ENCODE measurements at regions not wholly inside any gene's neighbourhood (a gene's known extent, or its start where the extent isn't known, plus 50 kb on each side); places are given as distances from the start of the nearest gene placed in this dataset.

DNA sequence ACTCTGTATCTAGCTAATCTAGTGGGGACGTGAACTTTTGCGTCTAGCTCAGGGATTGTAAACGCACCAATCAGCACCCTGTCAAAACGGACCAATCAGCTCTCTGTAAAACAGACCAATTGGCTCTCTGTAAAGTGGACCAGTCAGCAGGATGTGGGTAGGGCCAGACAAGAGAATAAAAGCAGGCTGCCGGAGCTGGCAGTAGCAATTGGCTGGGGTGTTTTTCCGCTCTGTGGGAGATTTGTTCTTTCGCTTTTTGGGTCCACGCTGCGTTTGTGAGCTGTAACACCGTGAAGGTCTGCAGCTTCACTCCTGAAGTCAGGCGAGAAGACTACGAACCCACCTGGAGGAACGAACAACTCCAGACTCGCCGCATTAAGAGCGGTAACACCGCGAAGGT, 76.5 kb downstream of the SPRING1 start:
- Histone ChIP-seq H2BK20ac (ENCODE audit: low read length) (no peak overlapping the region), H2BK5ac (ENCODE audit: low read depth, low read length) (no peak overlapping the region), H3K79me1 (ENCODE audit: low read depth, low read length) (no peaks in the 10 kb centered on the region), H3K14ac (ENCODE audit: insufficient read length) (no peak overlapping the region), H3K56ac (replicated peaks; ENCODE audit: insufficient read length, low read depth, low read length) (no peak overlapping the region), H2AFZ (ENCODE audit: low read length) (no peak overlapping the region), H4K20me1 (replicated peaks in 1 of 2; ENCODE audit: control insufficient read depth in 1 of 2, insufficient read depth in 2 of 2, low read length in 2 of 2) (no peaks in the 10 kb centered on the region), H3K27ac (ENCODE audit: low read depth, low read length) (no peak overlapping the region), H2BK15ac (ENCODE audit: low read length) (no peak overlapping the region), H3K4me2 (ENCODE audit: insufficient read depth in 1 of 2, low read depth in 2 of 2, low read length in 2 of 2) (no peak overlapping the region), H3K23me2 (ENCODE audit: low read depth, low read length) (no peaks in the 10 kb centered on the region), H2BK120ac (replicated peaks; ENCODE audit: low read depth, low read length) (no peak overlapping the region), H3K18ac (ENCODE audit: extremely low read depth, low read length) (no peak overlapping the region), H3K4me3 (ENCODE audit: extremely low read depth in 1 of 4, insufficient read depth in 2 of 4, low read depth in 3 of 4, low read length in 4 of 4) (no peak overlapping the region; a peak in 1 of 8 replicates), H3K4ac (replicated peaks; ENCODE audit: insufficient read length, low read depth, low read length) (no peak overlapping the region), H3K27me3 (replicated peaks in 1 of 4; ENCODE audit: control insufficient read depth in 3 of 4, extremely low read depth in 1 of 4, insufficient read depth in 3 of 4, low read length in 3 of 4) (no peaks in the 10 kb centered on the region), H3K36me3 (ENCODE audit: control insufficient read depth in 2 of 4, insufficient read depth in 4 of 4, low read length in 3 of 4) (no peaks in the 10 kb centered on the region), H4K91ac (replicated peaks; ENCODE audit: insufficient read length, low read length) (no peak overlapping the region), H3K79me2 (ENCODE audit: control insufficient read depth in 1 of 2, insufficient read depth in 2 of 2, low read length in 2 of 2) (no peaks in the 10 kb centered on the region), H2BK12ac (ENCODE audit: low read depth, low read length) (no peak overlapping the region), H3K4me1 (replicated peaks in 1 of 4; ENCODE audit: control insufficient read depth in 3 of 4, insufficient read depth in 4 of 4, low read length in 3 of 4) (peaks cover 5 to 12% (median 10%) of the 10 kb centered on the region in 4 experiments; a peak in 6 of 7 replicates), H4K5ac (ENCODE audit: insufficient read length, low read depth, low read length) (no peak overlapping the region), H3K23ac (ENCODE audit: insufficient read length) (no peak overlapping the region), H4K8ac (ENCODE audit: extremely low read depth, insufficient read depth, low read length) (no peak overlapping the region), H2AK5ac (ENCODE audit: low read depth, low read length) (no peak overlapping the region), H3K9me3 (ENCODE audit: insufficient read depth in 2 of 2, low read depth in 1 of 2, low read length in 1 of 2) (no peaks in the 10 kb centered on the region), H3K9ac (replicated peaks in 1 of 4; ENCODE audit: extremely low read depth in 1 of 4, low read depth in 3 of 4, low read length in 3 of 4) (no peak overlapping the region)
- 93% methylated on average over 18 of the region's 18 CpGs; no CpG with 5 or more reads in 1 of the 2 experiments for WGBS, 2 experiments (ENCODE audit: extremely low coverage in 1 of 2, insufficient coverage in 1 of 2, insufficient read length in 1 of 2, insufficient replicate concordance in 2 of 2, low coverage in 1 of 2, low lambda C conversion rate in 2 of 2, missing lambda C conversion rate in 1 of 2)
- TF ChIP-seq SIN3A (conservative IDR thresholded peaks at IDR 0.05 in 1 of 2, IDR thresholded peaks at IDR 0.05 in 1 of 2; ENCODE audit: low read depth in 1 of 2, low read length in 2 of 2) (no peak), TEAD4 (IDR thresholded peaks at IDR 0.05; ENCODE audit: low read depth, low read length) (no peak), EP300 (IDR thresholded peaks at IDR 0.05; ENCODE audit: borderline replicate concordance in 1 of 2, low read depth in 2 of 2, low read length in 2 of 2) (no peak)
- TF ChIP-seq, protein P1, sequence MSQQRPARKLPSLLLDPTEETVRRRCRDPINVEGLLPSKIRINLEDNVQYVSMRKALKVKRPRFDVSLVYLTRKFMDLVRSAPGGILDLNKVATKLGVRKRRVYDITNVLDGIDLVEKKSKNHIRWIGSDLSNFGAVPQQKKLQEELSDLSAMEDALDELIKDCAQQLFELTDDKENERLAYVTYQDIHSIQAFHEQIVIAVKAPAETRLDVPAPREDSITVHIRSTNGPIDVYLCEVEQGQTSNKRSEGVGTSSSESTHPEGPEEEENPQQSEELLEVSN (IDR thresholded peaks at IDR 0.05) = no peak
- FAIRE-seq (no peak), DNase-seq (ENCODE audit: low read depth in 1 of 2, low spot score in 2 of 2) (no peak)
- ChIA-PET CTCF (ENCODE audit: partially characterized antibody) (interaction anchor here (0.8 to 1.6 kb wide), 4 partner anchors 9 to 645 kb away, joined by 3 to 5 read pairs (median 4); no protein-coding TSS in a partner anchor), POLR2A (ENCODE audit: partially characterized antibody) (interaction anchor here (0.9 kb wide), 1 partner anchor 13 kb away, joined by 3 read pairs; no protein-coding TSS in a partner anchor)

All from H1 (cell line).